Central memory CD4-positive, alpha-beta T cell (primary cell): ENCODE measurements at regions not wholly inside any gene's neighbourhood (a gene's known extent, or its start where the extent isn't known, plus 50 kb on each side); places are given as distances from the start of the nearest gene placed in this dataset.
A peak's percentile ranks its signal among the peaks of the same experiment; 100 is the strongest.

ENCODE experiments used
- DNase-seq: peaks from one replicate; pipeline ENCODE4 v3.0.0; 2022

DNA sequence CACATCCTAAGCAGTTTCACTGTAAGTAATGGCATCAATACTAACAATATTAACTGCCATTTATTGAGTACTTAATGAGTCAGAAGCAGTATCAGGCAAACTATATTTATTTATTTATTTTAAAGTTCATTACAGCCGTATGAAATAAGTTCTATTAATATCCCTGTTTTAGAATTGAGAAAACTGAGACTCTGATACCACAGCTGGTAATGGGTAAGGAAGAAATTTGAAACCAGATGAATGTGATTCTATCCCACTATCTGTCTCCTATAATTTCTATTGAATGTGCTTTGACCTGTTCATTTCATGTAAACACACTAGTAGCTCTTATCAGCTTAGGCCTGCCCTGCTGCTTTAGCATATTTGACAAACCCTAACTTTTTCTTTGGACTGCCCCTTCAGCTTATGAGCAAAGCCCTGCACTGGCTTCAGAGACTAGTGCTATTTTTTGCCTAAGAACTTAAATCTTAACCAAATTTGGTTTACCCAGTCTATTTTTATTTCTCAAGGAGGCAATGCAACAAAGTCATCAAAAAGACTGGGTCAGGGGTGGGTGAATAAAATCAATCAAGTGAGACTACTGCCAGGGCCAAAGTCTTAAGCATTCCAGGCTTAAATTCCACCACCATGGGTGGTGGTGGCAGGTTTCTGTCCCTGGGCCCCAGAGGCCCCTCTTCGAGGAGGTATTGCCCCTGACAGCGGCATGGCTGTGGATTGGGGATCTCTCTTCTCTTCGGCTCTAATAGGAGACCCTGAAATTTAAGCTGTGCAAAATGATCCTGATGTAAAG lies 143.4 kb downstream of the DLEU7 start:
- no peak for DNase-seq

DNA sequence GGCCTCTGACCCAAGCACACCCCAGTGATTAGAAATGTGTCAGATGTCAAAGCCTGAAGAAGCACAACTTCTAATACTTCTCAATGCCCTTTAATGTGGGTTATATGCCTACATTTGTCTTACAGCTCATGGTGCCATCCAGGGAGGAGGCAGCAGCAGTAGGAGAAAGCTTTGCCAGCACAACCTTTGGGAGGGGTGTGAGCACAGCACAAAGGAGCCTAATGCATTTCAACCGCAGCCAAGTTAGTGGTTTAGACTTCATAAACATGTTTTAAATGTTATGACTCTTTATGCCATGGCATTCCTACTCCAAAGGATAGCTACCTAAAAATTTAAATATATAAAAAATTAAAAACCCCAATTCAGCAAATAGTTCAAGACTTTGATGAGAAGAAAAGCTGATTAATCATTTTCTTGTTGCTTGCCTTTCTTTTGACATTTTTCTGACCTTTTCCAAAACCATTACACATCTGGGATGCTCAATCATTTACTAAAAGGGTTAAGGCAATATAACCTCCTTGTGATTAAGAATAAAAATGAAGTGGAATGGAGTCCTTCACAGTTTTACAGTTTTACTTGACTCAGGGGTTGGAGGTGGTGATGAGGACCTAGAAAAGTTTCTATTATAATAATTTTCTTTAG lies 142.7 kb downstream of the DLEU7 start:
- DNase-seq, result no peak

DNA sequence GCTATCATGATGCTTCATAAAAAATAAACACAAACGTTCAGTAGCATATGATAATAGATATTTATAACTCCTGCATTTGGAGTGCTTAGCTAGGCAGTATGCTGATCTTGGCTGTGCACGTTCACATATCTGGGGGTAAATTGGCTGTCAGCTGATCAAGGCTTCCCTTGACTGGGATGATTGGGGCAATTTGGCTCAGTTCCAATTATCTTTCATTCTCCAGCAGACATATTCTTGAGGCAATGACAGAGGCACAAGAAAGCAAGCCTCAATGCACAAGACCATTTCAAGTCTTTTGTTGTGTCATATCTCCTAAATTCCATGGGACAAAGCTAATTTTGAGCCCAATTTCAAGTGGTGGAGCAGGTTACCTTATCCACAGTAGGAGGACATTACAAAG lies 142.0 kb downstream of the DLEU7 start:
- no peak for DNase-seq

DNA sequence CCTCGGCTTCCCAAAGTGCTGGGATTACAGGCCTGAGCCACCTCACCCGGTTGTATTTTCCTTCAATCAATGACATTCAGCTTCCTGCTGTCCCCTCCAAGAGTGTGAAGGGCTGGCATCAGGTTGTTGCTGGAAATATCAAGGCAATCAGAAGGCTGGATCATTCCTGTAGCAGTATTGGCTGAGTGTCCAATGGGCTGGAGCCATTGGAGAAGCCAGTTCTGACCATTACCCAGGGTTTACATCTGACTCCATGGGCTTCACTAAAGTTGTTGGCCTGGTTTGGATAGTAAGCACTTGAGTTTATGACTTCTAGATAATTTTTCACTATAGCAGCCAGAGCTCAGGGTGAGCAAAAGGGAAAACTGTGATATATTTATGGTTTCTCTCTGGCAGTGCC lies 137.0 kb downstream of the DLEU7 start:
- DNase-seq, result no peak

DNA sequence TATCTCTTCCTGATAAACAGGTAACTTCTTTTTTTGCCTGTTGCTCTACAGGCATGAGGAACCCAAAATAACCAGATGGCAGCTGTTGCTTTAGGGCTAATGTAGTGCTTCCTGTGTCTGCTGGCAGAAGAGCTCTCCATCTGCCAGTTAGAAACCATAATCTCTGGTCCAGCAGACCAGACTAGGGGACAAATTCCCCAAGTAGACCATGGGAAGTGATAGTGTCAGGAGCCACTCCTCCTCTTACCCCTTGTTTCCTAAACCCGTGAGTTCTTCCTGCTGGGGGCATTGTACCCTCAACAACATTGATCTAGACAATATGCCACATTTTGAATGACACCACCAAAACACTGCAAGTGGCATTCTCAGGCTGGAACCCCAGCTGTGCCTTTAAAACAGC lies 135.9 kb downstream of the DLEU7 start:
- no peak for DNase-seq

DNA sequence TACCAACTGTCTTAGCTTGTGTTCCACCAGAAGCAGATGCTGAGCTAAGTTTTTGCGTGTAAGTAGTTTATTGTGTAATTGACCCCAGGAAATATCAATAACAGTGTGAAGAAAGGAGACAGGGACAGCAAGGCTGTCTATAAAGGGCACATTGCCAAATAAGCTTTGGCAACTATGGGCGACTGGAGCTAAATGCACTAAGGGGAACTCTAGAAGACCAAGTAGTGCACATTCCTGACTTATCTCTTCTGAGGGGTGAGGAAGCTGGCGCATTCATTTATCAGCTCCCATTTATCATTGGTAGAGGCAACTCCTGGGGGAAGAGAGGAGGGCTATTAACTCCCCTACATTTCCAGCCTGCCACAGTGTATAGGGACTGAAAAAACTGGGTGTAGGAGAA lies 135.0 kb downstream of the DLEU7 start:
- no peak for DNase-seq

DNA sequence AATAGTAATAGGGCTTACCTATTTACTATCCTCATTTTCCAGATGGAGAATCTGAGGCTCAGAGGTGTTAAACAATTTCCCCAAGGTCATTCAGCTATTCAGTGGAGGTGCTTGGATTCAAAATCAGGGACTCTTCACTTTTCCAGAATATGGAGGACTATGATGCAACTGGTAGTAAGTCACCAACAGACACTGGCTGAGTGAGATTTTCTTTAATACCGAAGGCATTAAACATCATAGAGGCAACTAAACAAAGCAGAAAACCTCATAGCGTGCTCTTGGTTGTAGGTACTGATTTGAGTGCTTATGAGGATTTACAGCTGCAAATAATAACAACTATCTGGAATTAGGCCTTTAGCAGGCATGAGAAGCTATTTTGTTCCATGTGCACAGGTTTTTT lies 134.4 kb downstream of the DLEU7 start:
- no peak for DNase-seq

DNA sequence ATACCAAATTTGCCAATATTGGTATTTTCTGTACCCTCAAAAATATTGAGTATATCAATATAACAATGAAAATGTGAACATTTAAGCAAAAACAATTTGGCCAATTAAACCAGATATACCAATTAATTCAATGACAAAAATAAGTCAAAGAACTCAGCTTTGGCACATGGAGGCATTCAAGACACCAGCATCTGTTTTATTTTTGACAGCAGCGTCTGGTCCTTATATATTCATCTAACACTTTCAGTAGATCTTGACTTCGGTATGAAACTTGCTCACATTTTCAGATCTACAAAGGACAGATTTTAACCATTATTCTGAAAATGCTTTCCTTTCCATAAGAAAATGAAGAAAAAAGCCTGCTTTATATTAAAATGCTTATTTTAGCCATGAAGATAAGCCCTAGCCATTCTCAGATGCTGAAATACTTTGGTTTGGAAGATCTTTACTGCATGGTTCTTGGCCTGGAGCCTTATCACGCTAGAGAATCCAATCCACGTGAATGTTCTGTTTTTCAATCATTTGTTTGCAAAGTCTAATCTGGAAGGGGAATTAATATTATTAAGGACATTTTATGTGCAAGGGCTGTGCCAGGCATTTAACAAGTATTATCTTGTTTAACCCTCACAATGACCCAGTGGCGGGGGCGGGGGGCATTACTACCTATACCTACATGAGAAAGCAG lies 132.2 kb downstream of the DLEU7 start:
- no peak for DNase-seq

DNA sequence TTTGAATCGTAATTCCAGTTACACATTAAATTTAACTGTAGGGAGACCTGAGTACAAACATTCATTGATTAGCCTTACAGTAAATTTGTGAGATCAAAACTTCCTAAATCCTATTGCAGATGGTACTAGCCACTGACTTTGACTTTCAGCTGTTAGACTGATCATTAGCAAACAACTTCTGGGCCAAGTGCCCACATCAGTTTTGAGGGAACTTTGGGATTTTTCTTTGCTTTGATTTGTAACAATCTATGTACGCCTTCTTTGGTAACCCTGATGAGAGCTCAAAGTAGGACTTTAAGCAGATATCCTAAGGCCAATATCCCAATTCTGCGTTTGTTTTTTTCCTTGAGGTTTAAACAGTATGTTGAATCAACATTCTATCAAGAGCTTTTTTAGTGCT lies 131.5 kb downstream of the DLEU7 start:
- DNase-seq, result no peak

DNA sequence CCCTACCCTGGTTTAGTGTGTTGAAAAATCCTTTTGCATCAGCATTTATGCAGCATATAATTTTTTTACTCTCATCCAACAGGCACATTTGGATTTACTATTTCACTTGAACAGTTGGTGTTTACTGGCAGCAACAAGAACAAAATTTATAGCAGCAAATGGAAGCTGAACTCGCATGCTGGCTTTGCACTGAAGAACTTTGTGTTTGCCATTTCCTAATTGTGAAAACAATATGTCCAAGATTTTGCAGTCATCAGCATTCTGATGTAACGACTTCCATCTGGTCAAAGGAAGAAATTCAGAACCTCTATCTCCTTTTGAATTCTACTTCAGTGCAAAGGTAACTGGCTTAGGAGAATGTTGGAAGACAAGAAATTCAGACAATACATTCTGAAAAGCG lies 131.0 kb downstream of the DLEU7 start:
- DNase-seq, result no peak

DNA sequence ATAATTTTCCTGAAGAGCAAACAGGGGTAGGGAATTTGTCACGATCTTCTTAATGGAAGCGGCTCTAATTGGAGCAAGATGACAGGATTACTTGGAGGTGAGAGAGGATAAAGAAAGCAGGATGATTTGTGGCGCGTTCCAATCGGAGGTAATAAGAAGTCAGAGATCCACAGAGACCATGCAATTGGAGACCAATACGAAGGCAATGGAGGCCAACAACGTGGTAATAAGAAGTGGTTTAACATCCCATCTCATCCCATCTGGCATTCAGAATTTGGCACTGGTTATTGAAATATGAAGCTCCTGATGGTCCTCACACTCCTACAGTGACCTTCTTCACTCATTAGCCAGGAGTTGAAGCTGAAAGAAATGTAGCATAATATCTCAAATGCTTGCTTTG lies 130.6 kb downstream of the DLEU7 start:
- DNase-seq, result no peak

DNA sequence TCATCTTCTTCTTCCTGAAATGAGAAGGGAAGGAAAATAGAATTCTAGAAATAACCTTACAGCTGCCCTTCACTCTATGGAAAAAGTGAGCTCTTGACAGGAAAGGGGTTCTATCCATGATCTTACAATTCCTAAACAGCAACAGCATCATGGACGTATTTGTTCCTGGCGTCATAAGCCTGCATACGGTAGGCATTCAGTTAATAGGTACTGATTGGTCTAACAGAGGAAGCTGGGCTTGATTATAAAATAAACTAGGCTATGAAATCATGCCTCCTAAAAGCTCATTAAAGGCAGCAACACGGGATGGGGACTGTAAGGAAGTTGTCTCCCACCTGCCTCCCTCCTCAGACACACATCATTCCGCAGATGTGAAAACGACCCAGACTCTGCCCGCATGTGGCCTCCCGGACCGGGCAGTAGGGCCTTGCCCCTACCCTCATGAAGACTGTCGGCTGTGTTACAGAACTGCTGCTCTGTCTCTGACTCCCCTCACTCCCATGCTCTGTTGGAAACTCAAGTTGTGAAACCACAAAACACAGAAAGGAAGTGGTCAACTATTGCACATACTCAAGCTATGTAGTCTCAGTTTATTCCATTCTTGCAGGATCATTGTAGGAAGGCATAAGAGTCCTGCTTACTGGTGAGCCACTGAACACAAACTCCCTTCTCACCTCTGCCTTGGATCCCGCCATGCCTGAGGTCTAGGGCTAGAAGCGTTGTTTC lies 129.8 kb downstream of the DLEU7 start:
- DNase-seq, result peak; percentile 15

DNA sequence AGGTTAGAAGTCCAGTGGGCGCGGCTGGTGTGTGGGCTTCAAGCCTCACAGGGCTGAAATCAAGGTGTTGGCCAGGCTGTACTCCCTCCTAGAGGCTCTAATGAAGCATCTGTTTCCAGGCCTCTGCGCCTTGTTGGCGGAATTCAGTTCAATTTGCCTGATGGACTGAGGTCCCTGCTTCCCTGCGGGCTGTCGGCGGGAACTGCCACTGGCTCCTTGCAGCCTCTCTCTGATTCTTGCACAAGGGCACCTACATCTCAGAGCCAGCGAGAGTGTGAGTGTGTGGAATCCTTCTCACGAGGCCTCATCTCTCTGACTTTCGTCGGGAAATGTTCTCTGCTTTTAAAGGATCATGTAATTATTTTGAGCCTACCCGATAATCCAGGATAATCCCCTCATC lies 128.6 kb downstream of the DLEU7 start:
- no peak for DNase-seq

DNA sequence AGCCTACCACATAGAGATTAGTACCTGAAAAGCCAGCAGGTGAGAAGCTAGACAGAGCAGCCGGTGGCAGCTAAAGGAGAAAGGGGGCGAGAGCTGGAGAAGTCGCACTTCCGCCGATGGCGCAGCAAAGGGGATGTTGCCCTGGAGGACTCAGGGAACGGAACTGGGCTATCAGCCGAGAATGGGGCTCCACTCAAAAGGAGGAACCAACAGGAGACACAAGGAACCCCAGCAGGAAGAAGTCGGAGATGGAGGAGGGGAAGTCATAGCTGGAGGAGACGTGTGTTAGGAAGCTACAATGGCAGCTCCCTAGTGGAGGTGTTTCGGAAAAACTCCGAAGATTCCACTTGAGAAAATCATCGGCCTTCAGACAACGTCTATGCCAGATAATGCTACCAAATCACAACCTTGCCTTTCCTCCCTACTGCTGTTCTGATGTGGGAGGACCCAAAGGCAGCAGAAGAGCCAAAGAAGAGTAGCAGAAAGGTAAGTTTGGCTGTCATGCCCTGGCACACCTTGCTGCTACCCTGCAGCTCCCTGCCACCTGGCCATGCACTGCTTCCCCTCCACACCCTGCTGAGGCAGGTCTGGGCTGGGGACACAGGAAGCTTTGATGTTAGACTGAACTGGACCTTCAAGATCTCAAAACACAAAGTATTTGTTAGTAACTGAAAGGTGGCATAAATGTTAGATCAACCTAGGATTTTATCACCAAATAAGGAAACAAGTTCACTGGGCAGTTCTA lies 127.9 kb downstream of the DLEU7 start:
- no peak for DNase-seq

DNA sequence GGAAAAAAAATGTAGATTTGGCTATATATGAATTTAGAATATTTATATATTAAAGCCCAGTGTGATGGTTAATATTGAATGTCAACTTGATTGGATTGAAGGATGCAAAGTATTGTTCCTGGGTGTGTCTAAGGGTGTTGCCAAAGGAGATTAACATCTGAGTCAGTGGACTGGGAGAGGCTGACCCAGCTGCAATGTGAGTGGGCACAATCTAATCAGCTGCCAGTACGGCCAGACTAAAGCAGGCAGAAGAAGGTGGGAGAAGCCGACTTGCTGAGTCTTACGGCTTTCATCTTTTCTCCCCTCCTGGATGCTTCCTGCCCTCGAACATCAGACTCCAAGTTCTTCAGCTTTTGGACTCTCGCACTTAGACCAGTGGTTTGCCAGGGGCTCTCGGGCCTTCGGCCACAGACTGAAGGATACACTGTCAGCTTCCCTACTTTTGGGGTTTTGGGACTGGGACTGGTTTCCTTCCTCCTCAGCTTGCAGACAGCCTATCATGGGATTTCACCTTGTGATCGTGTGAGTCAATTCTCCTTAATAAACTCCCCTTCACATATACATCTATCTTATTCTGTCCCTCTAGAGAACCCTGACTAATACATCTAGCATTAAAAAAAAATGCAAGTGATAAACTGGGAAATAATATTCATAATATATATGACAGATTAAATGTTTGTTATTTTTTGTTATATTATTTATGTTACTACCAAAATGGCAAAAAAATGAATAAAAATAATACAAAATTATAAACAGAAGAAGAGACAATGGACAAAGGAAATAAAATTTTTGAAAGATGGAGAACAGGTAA lies 122.4 kb downstream of the DLEU7 start:
- no peak for DNase-seq

DNA sequence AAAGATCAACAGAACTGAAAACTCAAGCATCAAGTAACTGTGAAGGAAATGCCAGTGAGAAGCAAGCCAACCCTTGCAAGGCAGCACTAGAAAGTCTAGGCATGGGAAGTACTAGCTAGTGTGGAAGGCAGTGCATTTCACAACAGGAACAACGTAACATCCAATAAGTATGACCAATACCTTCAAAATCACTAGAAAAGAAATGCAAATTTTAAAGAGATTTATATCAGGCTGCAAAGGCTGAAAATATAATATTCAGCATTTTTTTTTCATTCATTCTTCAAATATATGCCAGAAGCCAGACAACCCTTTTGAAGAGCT lies 121.9 kb downstream of the DLEU7 start:
- no peak for DNase-seq

DNA sequence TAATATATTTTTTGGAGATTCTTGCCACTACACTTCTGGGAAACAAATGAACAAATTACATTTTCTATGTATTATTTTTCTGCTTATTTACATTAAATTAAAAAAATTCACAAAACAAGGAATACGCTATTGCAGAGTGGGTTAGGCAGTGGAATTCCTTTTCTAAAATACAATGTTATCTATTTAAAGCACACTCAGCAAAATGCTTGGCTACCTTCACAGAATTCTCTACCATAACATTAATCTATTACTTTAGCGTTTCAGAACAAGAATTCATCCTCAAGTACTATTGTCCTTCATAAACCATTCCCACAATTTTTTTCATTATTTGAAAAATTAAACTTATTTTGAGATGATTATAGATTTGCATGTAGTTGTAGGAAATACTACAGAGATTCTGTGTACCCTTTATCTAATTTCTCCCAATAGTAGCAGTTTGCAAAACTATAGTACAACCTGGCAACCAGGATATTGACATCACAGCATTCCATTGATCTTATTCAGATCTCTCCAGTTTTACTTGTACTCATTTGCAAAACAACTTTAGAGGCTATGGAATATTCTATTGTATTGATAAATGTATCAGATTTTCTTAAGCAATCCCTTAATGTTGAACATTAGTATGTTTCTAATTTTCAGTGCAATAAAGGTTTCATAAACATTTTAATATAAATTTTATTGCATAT lies 120.9 kb downstream of the DLEU7 start:
- DNase-seq, result no peak

DNA sequence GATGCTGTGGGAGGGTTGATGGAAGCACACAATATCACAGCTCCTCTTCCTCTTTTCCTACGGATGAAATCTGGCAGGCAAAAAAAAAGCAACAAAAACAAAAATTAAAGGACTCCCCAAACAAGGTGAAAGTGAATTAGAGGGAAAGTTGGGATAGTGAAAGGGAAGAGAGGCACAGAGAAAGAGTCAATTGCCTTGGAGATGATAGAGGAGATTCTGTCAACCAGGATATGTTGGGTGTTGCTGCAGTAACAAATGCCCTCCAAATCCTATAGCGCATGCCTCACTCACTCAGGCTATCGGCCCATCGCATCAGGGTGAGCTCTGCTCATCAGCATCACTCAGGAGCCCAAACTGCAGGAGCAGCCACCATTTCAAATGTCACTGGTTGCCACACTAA lies 119.1 kb downstream of the DLEU7 start:
- DNase-seq, result no peak

DNA sequence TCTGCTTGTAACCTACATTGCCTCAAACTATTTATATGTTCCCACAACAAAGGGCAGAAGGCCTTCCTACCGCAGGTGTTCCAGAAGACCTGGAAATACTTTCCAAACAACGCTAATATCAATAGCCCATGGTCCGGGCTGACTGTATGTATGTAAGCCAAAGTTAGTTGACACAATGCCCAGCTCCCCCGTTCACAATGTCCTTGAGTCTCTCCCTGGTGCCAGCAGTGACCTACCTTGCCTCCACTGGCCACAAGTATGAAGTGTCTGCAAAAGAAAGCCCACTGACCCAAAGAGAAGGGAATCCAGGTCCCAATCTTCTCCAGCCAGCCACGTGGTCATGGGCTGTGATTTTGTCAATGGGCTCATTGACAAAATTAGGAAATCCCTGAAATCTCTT lies 118.6 kb downstream of the DLEU7 start:
- no peak for DNase-seq

DNA sequence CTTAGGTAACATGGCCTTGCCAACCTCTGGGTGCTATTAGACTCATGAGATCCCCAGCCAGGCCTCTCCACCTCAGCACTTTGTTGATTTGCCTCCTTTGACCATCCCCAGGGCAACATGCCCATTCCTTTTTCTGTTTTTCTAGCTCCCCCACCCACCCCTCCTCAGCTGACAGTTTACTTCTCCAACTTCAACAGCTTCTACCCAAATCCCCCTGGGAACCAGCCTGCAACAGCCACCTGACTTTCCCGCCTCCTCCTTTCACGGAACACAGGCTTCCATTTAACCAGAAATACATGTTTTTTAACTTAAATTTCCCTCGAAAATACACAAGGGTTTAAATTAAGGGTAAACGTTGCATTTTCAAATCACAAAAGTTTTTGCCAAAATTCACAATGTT lies 117.3 kb downstream of the DLEU7 start:
- DNase-seq, result no peak

DNA sequence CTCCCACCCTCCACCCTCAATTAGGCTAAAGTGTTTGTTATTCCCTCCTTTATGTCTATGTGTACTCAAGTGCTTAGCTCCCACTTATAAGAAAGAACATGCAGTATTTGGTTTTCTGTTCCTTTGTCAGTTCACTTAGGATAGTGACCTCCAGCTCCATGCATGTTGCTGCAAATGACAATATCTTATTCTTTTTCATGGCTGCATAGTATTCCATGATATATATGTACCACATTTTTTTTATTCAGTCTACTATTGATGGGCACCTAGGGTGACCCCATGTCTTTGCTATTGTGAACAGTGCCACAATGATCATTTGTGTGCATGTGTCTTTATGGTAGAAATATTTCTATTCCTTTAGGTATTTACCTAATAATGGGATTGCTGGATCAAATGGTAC lies 114.3 kb downstream of the DLEU7 start:
- DNase-seq, result no peak
